A673 (cell line): ENCODE measurements at regions not wholly inside any gene's neighbourhood (a gene's known extent, or its start where the extent isn't known, plus 50 kb on each side); places are given as distances from the start of the nearest gene placed in this dataset.

Experiments
- CTCF ChIP-seq: fragments of 300-800, 200-600 bp; sonication (generic); conservative IDR thresholded peaks from 2 replicates; pipeline ENCODE4 v1.5.1; 2017; ENCODE audit warnings: low read depth, mild to moderate bottlenecking, antibody characterized with exemption, low read length, moderate library complexity, mixed read lengths
- EZH2 ChIP-seq: fragments of 200-600 bp; sonication (generic); IDR thresholded peaks from 2 replicates; pipeline ENCODE4 v1.6.1; 2017; ENCODE audit warnings: borderline replicate concordance, low read depth, mild to moderate bottlenecking, mixed read lengths, antibody characterized with exemption, low read length; ENCODE audit not compliant: poor library complexity, severe bottlenecking

GRCh38 chr21:22763442-22763841 is 1765.2 kb downstream of the NCAM2 start:
- no peak for TF ChIP-seq CTCF
- no peak for TF ChIP-seq EZH2
